GM12892 (cell line): ENCODE measurements at regions not wholly inside any gene's neighbourhood (a gene's known extent, or its start where the extent isn't known, plus 50 kb on each side); places are given as distances from the start of the nearest gene placed in this dataset.

Source experiments
- POLR2A ChIP-seq: IDR thresholded peaks from 2 replicates; pipeline ENCODE4 v1.6.1; 2011; ENCODE audit warnings: low read depth, low read length, control low read depth
- POLR2AphosphoS5 ChIP-seq: IDR thresholded peaks from 2 replicates; pipeline ENCODE4 v1.6.1; 2011; ENCODE audit warnings: low read depth, low read length, control low read depth
- TAF1 ChIP-seq: IDR thresholded peaks from 2 replicates; pipeline ENCODE4 v1.6.1; 2011; ENCODE audit warnings: low read depth, mild to moderate bottlenecking, control low read depth, low read length, borderline replicate concordance

DNA sequence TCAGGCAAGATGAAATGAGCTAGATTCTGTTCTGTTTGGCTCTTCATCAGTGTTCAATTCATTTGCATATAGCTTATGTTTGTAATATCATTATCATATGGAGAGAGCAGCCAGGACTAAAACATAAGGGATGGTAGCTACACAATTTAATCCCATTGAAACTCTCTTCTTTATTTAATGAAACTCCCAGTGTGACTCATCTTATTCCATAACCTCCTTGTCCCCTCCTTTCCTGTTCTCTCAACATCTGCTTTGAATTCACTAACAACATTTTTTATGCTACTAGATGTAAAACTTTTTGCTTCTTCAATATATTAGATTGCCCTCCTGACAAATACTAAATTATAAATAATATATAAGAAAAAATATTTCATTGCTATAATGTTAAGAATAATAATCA, 1823.4 kb downstream of the MAT2B start:
- no peak for TF ChIP-seq POLR2AphosphoS5
- no peak for TF ChIP-seq POLR2A
- TF ChIP-seq TAF1 = no peak
